ENCODE measurements at regions not wholly inside any gene's neighbourhood (a gene's known extent, or its start where the extent isn't known, plus 50 kb on each side); places are given as distances from the start of the nearest gene placed in this dataset.

- Mint-ChIP-seq H3K4me1 (ENCODE audit: low read depth, unreplicated experiment) (no peaks in the 10 kb centered on the region), H3K27ac (ENCODE audit: unreplicated experiment) (no peak overlapping the region), H3K4me3 (ENCODE audit: unreplicated experiment) (no peak overlapping the region), H3K27me3 (ENCODE audit: insufficient read depth, unreplicated experiment) (no peaks in the 10 kb centered on the region), H3K36me3 (ENCODE audit: insufficient read depth, unreplicated experiment) (no peaks in the 10 kb centered on the region), H3K9me3 (ENCODE audit: unreplicated experiment) (no peaks in the 10 kb centered on the region)
- Histone ChIP-seq H3K4me3 (ENCODE audit: low read depth, low read length) (no peak overlapping the region), H3K36me3 (ENCODE audit: control insufficient read depth, insufficient read depth, low read length) (no peaks in the 10 kb centered on the region), H3K9me3 (no peaks in the 10 kb centered on the region), H3K27me3 (replicated peaks; ENCODE audit: control insufficient read depth, insufficient read depth, low read length) (no peaks in the 10 kb centered on the region), H3K4me1 (no peaks in the 10 kb centered on the region)
- DNase-seq, result no peak
- intact Hi-C loops (cut with micrococcal nuclease; ENCODE audit: unreplicated experiment), result no loop called here
- no TSS peak for BruUV-seq (replicated peaks)
- CTCF ChIA-PET, result no interaction called here
- POLR2A ChIA-PET, result no interaction called here
- TF ChIP-seq CTCF (IDR thresholded peaks at IDR 0.05; ENCODE audit: insufficient read depth in 1 of 2, low read depth in 1 of 2, low read length in 1 of 2, severe bottlenecking in 1 of 2, unreplicated experiment in 1 of 2), result no peak
Measured at GRCh38 chr2:228503731-228504130, 322.2 kb upstream of the SPHKAP start.

- Histone ChIP-seq H3K9me3 (no peaks in the 10 kb centered on the region), H3K36me3 (ENCODE audit: control insufficient read depth, insufficient read depth, low read length) (no peaks in the 10 kb centered on the region), H3K27me3 (replicated peaks; ENCODE audit: control insufficient read depth, insufficient read depth, low read length) (no peaks in the 10 kb centered on the region), H3K4me1 (no peaks in the 10 kb centered on the region), H3K4me3 (ENCODE audit: low read depth, low read length) (no peak overlapping the region)
- Mint-ChIP-seq H3K9me3 (ENCODE audit: unreplicated experiment) (no peaks in the 10 kb centered on the region), H3K4me1 (ENCODE audit: low read depth, unreplicated experiment) (no peaks in the 10 kb centered on the region), H3K27ac (ENCODE audit: unreplicated experiment) (no peak overlapping the region), H3K36me3 (ENCODE audit: insufficient read depth, unreplicated experiment) (no peaks in the 10 kb centered on the region), H3K27me3 (ENCODE audit: insufficient read depth, unreplicated experiment) (peaks cover 3% of the 10 kb centered on the region), H3K4me3 (ENCODE audit: unreplicated experiment) (no peak overlapping the region)
- no TSS peak for BruUV-seq (replicated peaks)
- CTCF ChIA-PET, result no interaction called here
- no peak for DNase-seq
- no peak for TF ChIP-seq CTCF (IDR thresholded peaks at IDR 0.05; ENCODE audit: insufficient read depth in 1 of 2, low read depth in 1 of 2, low read length in 1 of 2, severe bottlenecking in 1 of 2, unreplicated experiment in 1 of 2)
- intact Hi-C loops (cut with micrococcal nuclease; ENCODE audit: unreplicated experiment), result no loop called here
- POLR2A ChIA-PET, result no interaction called here
Measured at GRCh38 chr2:228493852-228494251, 312.4 kb upstream of the SPHKAP start.

DNA sequence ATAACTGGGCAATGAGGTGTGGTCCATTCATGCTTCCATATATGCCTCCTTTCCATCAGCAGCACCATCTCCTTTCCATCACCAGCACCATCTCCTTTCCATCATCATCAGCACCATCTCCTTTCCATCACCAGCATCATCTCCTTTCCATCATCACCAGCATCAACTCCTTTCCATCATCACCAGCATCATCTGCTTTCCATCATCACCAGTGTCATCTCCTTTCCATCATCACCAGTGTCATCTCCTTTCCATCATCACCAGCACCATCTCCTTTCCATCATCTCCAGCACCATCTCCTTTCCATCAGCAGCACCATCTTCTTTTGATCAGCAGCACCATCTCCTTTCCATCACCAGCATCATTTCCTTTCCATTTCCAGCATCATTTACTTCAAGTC is 297.5 kb upstream of the SPHKAP start:
- no peaks in the 10 kb centered on the region for H3K4me1 Mint-ChIP-seq (ENCODE audit: low read depth, unreplicated experiment)
- no TSS peak for BruUV-seq (replicated peaks)

More for the DNA sequence above, 297.5 kb upstream of the SPHKAP start:
- CTCF ChIA-PET, result no interaction called here
- H3K4me3 ChIP-seq (ENCODE audit: low read depth, low read length), result no peak overlapping the region
- no peaks in the 10 kb centered on the region for H3K9me3 ChIP-seq
- intact Hi-C loops (cut with micrococcal nuclease; ENCODE audit: unreplicated experiment), result no loop called here
- no peak for DNase-seq
- Mint-ChIP-seq H3K36me3 (ENCODE audit: insufficient read depth, unreplicated experiment) (no peaks in the 10 kb centered on the region), H3K9me3 (ENCODE audit: unreplicated experiment) (no peaks in the 10 kb centered on the region), H3K4me3 (ENCODE audit: unreplicated experiment) (no peak overlapping the region), H3K27ac (ENCODE audit: unreplicated experiment) (no peak overlapping the region), H3K27me3 (ENCODE audit: insufficient read depth, unreplicated experiment) (no peaks in the 10 kb centered on the region)
- H3K27me3 ChIP-seq (replicated peaks; ENCODE audit: control insufficient read depth, insufficient read depth, low read length), result no peaks in the 10 kb centered on the region
- H3K36me3 ChIP-seq (ENCODE audit: control insufficient read depth, insufficient read depth, low read length), result no peaks in the 10 kb centered on the region
- TF ChIP-seq CTCF (IDR thresholded peaks at IDR 0.05; ENCODE audit: insufficient read depth in 1 of 2, low read depth in 1 of 2, low read length in 1 of 2, severe bottlenecking in 1 of 2, unreplicated experiment in 1 of 2), result no peak
- POLR2A ChIA-PET, result no interaction called here
- no peaks in the 10 kb centered on the region for H3K4me1 ChIP-seq

All from Caco-2 (cell line).